ENCODE measurements at regions not wholly inside any gene's neighbourhood (a gene's known extent, or its start where the extent isn't known, plus 50 kb on each side); places are given as distances from the start of the nearest gene placed in this dataset.

GRCh38 chr9:95732802-95733688, 142.4 kb upstream of the ERCC6L2 start:
- DNase-seq (ENCODE audit: low read depth, low spot score), result no peak
- TF ChIP-seq CTCF (IDR thresholded peaks at IDR 0.05; ENCODE audit: low read depth, low read length), result no peak
- in situ Hi-C loops (cut with HindIII; ENCODE audit: low sequenced_read_pairs), result no loop called here
- no peak overlapping the region for H3K4me3 ChIP-seq (ENCODE audit: low read depth, low read length)

- no peak for DNase-seq (ENCODE audit: low read depth, low spot score)
- in situ Hi-C loops (cut with HindIII; ENCODE audit: low sequenced_read_pairs), result no loop called here
- no peak for TF ChIP-seq CTCF (IDR thresholded peaks at IDR 0.05; ENCODE audit: low read depth, low read length)
- no peak overlapping the region for H3K4me3 ChIP-seq (ENCODE audit: low read depth, low read length)
Measured at GRCh38 chr9:95731876-95732275, 143.6 kb upstream of the ERCC6L2 start.

- no peak overlapping the region for H3K4me3 ChIP-seq (ENCODE audit: low read depth, low read length)
- in situ Hi-C loops (cut with HindIII; ENCODE audit: low sequenced_read_pairs), result no loop called here
- no peak for DNase-seq (ENCODE audit: low read depth, low spot score)
- no peak for TF ChIP-seq CTCF (IDR thresholded peaks at IDR 0.05; ENCODE audit: low read depth, low read length)
Measured at GRCh38 chr9:95729669-95730368, 145.7 kb upstream of the ERCC6L2 start.

- no peak for TF ChIP-seq CTCF (IDR thresholded peaks at IDR 0.05; ENCODE audit: low read depth, low read length)
- H3K4me3 ChIP-seq (ENCODE audit: low read depth, low read length), result no peak overlapping the region
- in situ Hi-C loops (cut with HindIII; ENCODE audit: low sequenced_read_pairs), result no loop called here
- no peak for DNase-seq (ENCODE audit: low read depth, low spot score)
Measured at GRCh38 chr9:95729046-95729445, 146.4 kb upstream of the ERCC6L2 start.

GRCh38 chr9:95727947-95728520, 147.5 kb upstream of the ERCC6L2 start:
- in situ Hi-C loops (cut with HindIII; ENCODE audit: low sequenced_read_pairs), result no loop called here
- no peak overlapping the region for H3K4me3 ChIP-seq (ENCODE audit: low read depth, low read length)
- DNase-seq (ENCODE audit: low read depth, low spot score), result no peak
- TF ChIP-seq CTCF (IDR thresholded peaks at IDR 0.05; ENCODE audit: low read depth, low read length), result no peak

- TF ChIP-seq CTCF (IDR thresholded peaks at IDR 0.05; ENCODE audit: low read depth, low read length), result peak; percentile 71
- DNase-seq (ENCODE audit: low read depth, low spot score), result peak; percentile 58
- H3K4me3 ChIP-seq (ENCODE audit: low read depth, low read length), result no peak overlapping the region
- in situ Hi-C loops (cut with HindIII; ENCODE audit: low sequenced_read_pairs), result no loop called here
Measured at GRCh38 chr9:95726756-95727155, 148.7 kb upstream of the ERCC6L2 start.

All from astrocyte of the spinal cord (primary cell).